AG09319 (cell line): ENCODE measurements at regions not wholly inside any gene's neighbourhood (a gene's known extent, or its start where the extent isn't known, plus 50 kb on each side); places are given as distances from the start of the nearest gene placed in this dataset.
"Not testable (repeated sequence)": the region's sequence is repeated elsewhere in the genome, so short reads cannot be mapped to it uniquely, and the experiment has no call there.

Experiments
- DNase-seq: peaks from one replicate; pipeline ENCODE4 v3.0.0-alpha.2; 2010; ENCODE audit warnings: low read depth; ENCODE audit errors: extremely low read depth
- CTCF ChIP-seq: IDR thresholded peaks from 2 replicates; pipeline ENCODE4 v1.5.1; 2011; ENCODE audit warnings: low read depth, mild to moderate bottlenecking, inconsistent platforms, low read length, moderate library complexity

- DNase-seq, result no peak
- no peak for TF ChIP-seq CTCF
Observed at GRCh38 chr14:97166497-97166896, 369.3 kb downstream of the VRK1 start.

- not testable (repeated sequence) for DNase-seq
Observed at GRCh38 chr14:97167577-97167976, 370.4 kb downstream of the VRK1 start.

- DNase-seq, result no peak
- TF ChIP-seq CTCF, result no peak
Observed at GRCh38 chr14:97172644-97173043, 375.5 kb downstream of the VRK1 start.

- TF ChIP-seq CTCF, result no peak; the same call in 1 of the 2 replicates
- DNase-seq, result no peak
Observed at GRCh38 chr14:97177016-97177415, 379.8 kb downstream of the VRK1 start.

- TF ChIP-seq CTCF, result no peak
- DNase-seq, result no peak
Observed at GRCh38 chr14:97177635-97178034, 380.5 kb downstream of the VRK1 start.

- no peak for DNase-seq
- TF ChIP-seq CTCF, result no peak
Observed at GRCh38 chr14:97178781-97179180, 381.6 kb downstream of the VRK1 start.

- TF ChIP-seq CTCF, result no peak
- DNase-seq, result no peak
Observed at GRCh38 chr14:97179573-97179972, 382.4 kb downstream of the VRK1 start.

- no peak for TF ChIP-seq CTCF
- no peak for DNase-seq
Observed at GRCh38 chr14:97180304-97181200, 383.4 kb downstream of the VRK1 start.
